HG02840 (cell line): ENCODE measurements at regions not wholly inside any gene's neighbourhood (a gene's known extent, or its start where the extent isn't known, plus 50 kb on each side); places are given as distances from the start of the nearest gene placed in this dataset.
"Not testable (repeated sequence)": the region's sequence is repeated elsewhere in the genome, so short reads cannot be mapped to it uniquely, and the experiment has no call there.

Experiments
- ATAC-seq: cut with Tn5 transposase; IDR thresholded peaks from one replicate; pipeline ENCODE4 v1.9.1; 2021; ENCODE audit warnings: mild to moderate bottlenecking, moderate library complexity, moderate number of reproducible peaks; ENCODE audit not compliant: unreplicated experiment, low FRiP score

GRCh38 chr21:17688912-17689874 lies 76.5 kb upstream of the BTG3 start:
- no peak for ATAC-seq

- ATAC-seq: no peak
These were observed 70.2 kb upstream of the BTG3 start for GRCh38 chr21:17682924-17683323.

- no peak for ATAC-seq
These were observed 66.4 kb upstream of the BTG3 start for GRCh38 chr21:17679002-17679600.

- ATAC-seq: not testable (repeated sequence)
These were observed 64.2 kb upstream of the BTG3 start for GRCh38 chr21:17676930-17677329.

- ATAC-seq: no peak
These were observed 61.4 kb upstream of the BTG3 start for GRCh38 chr21:17674106-17674505.

- no peak for ATAC-seq
These were observed 60.7 kb upstream of the BTG3 start for GRCh38 chr21:17673261-17674020.

GRCh38 chr21:17671733-17672132 lies 59.0 kb upstream of the BTG3 start:
- no peak for ATAC-seq

GRCh38 chr21:17668479-17669140 lies 55.9 kb upstream of the BTG3 start:
- ATAC-seq: no peak

- no peak for ATAC-seq
These were observed 54.6 kb upstream of the BTG3 start for GRCh38 chr21:17667256-17667655.
